Dedifferentiated amniotic fluid mesenchymal stem cell (primary cell): ENCODE measurements at regions not wholly inside any gene's neighbourhood (a gene's known extent, or its start where the extent isn't known, plus 50 kb on each side); places are given as distances from the start of the nearest gene placed in this dataset.
"Not testable (repeated sequence)": the region's sequence is repeated elsewhere in the genome, so short reads cannot be mapped to it uniquely, and the experiment has no call there.

ENCODE experiments used
- DNase-seq: peaks from one replicate; pipeline ENCODE4 v3.0.0-alpha.2; 2016; ENCODE audit errors: extremely low spot score

DNA sequence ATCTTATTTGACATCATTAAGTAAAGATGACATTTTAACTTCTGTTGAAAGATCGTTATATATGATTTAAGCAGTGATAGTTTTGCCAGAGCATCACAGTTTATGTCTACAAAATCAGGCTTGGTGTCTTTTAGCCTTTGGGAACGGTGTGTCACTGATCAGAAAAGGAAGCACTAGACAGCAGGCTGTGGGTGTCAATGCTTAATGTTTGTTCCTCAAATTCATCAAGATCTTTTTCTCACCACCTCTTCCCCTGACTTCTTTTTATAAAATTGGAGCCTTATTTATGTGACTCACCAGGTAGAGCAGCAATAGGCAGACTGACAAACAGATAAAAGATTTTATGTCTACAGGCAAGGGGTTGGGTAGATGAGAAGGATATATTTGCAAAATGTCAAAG is 1558.5 kb downstream of the EFNB2 start:
- DNase-seq, result no peak

DNA sequence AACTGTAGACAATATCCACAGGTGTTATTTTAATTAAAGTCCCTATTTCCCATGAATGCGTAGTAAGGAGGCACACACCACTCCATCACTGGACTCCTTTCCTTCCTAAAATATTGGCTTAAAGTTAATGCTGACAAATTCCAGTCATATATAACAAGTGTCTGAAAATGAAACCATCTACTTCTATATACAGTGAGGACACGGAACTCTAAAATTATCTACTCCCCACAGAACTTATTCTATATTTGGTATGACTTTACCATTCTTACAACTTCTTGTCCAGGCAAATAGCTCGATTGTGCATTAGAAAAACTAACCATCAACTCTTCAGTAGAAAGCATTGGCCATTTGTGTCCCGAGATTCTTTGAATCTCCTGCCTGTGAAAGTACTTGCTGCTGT is 1560.2 kb downstream of the EFNB2 start:
- DNase-seq, result no peak

DNA sequence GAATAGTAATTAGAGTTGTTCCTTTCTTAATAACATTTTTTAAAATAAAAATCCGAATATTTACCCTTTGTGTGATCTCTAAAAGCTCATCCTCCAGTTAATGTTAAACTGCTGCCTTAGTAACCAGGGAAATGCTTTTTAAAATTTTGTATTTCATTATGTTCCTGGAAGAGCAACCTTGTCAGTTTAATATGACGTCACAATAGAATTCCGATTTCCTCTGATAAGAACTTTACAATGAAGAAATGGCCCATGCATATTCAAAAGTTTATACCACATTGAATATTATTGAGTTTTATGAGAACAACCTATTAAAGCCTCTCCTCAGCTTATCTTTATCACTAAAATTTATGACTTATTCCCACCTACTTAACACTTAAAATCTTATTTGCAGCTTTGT is 1566.6 kb downstream of the EFNB2 start:
- no peak for DNase-seq

DNA sequence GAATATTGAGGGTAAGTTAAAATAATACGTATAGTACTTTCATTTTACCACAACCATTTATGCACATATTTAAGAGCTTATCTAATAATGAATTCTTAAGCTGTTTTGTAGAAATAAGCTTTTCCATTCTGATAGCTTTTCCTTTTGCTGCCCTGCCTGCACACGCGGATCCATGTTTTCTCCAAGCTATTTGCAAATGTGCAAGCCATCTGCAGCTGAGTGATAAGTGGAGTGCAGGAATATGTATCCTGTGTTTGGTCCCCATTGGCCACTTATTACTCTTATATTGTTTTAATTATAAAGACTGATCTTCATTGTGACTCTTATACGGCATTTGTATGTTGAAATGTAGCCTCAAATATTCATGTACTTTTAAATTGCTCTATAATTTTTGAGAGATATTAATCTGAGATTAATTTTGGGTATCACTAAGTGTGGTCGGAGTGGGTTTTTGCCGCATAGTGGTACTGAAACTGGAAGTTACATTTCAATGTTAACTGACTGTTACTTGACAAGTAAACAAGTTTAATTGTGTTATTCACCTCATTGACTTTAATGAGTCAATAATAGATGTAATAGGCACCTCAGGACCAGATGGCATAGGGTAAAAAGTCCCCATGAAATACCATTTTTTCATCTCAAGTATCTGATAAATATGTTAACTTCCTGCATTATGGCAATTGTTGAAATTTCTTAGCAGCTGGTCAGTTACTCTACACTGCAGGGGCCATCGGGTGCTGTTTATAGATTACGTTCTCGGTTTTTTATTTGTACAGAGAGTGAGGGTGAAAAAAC is 1567.4 kb downstream of the EFNB2 start:
- DNase-seq, result no peak

DNA sequence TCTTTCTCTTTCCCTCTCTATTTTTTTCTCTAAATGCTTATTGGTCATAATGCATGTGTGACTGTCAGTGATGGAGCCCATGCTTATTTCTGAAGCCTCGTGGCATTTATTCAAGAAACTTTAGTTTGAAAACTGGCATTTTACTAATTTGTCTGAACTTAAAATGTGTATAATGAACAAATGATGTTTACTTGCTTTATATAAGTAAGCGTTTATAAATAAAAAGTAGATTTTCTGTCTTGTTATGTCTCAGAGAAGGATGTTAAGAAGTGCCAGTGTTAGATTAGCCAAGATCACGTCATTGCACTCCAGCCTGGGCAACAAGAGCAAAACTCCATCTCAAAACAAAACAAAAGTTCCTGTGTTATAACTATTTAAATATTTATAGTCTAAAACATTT is 1568.1 kb downstream of the EFNB2 start:
- DNase-seq, result no peak

DNA sequence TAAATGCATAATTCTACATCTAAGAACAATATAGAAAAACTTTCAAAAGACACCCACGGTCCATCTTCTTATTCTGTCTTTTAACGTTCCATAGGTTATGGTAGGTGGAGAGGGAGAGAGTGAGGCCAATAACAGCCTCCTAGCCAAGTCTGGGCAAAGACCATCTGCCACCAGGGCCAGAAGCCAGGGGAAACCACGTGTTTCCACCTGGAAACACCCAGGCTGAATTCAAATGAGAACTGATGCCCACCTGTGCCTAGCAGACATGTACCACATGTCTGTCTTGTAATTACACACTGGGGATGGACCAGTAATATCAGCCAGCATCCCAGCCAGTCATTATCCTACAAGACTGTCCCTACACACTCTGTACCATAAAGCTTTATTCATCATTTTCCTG is 1573.1 kb downstream of the EFNB2 start:
- DNase-seq, result no peak

DNA sequence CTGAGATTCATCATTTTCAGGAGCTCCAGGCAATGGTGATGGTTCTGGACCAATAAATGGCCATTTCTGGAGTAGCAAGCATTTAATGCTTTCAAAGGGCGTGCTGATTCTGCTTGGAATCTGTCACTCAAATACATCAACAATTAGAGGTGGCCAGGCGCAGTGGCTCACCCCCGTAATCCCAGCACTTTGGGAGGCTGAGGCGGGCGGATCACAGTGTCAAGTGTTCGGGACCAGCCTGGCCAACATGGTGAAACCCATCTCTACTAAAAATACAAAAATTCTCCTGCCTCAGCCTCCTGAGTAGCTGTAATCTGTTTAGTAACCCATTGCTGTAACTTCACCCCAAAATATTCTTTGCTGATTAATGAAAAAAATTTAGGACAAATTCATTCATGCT is 1574.2 kb downstream of the EFNB2 start:
- no peak for DNase-seq

DNA sequence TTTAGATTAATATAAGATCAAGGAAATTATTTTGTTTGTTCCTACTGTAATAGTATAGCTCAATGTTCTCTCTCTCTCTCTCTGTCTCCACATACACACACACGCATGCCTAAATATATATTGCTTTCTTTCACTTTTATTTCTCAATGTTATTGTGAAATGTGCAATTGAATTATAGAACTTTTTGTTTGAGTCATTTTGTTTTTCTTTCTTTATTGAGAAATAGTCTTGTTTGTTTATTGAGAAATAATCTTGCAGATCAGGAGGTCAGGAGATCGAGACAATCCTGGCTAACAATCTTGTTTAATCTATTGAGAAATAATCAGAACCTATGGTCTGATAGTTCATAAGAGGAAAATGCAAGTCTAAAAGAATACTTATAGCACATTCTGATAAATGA is 1581.3 kb downstream of the EFNB2 start:
- DNase-seq, result peak; percentile 32

DNA sequence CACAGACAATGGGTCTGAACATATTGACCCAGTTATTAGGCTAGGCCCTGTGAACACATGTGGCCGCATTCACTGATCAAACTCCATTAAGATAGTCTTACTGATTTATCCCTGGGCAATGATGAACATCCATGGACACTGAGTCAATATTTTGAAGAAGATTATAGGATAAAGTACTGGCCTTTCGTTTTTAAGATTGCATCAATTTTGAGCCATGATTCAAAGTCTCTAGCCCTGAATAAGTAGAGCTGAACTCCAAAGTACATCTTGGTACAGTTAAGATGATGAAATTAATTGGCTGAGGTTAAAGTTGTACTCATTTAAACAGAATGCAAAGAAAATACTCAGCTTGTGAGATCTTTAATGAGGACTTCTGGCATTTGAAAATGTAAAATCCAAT is 1581.9 kb downstream of the EFNB2 start:
- DNase-seq, result peak; percentile 65

DNA sequence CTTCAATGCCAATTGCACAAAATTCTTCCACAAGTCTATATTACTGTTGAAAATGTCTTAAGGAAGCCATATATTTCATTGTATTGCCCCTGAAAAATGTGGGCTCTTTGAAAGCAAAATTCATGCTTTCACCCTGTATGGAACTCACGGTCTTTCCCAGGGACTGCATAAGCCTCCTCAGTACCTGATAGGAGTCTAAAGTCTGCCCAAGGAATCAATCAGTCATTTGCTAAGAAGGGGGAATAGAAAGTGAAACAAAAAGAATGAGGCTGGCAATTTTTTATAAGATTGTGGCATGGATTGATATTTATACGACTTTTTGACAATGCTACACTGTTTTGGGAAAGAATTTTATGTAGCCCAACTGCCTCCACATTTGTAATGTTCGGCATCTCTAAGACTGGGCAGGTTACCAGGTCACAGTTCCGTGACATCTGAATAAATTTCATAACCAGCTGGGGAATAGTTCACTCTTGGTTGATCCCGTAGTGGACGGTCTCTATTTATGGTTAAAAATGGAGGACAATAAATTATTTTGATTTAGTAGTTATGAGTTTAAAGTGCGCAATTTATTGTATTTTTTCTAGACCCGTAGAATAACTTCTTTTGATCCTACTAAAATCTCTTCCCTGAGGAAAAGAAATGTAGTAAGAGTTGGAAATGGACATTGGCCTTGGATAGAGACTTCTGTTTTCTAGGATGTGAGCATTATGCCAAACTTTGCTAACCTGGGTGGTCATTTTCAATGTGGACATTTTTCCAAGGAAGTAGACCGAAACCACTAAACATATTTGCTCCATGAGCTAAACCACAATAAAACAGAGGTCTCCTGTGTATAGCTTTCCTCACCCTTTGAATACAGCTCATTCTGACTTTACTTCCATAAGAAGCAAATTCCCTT is 1585.4 kb downstream of the EFNB2 start:
- no peak for DNase-seq

DNA sequence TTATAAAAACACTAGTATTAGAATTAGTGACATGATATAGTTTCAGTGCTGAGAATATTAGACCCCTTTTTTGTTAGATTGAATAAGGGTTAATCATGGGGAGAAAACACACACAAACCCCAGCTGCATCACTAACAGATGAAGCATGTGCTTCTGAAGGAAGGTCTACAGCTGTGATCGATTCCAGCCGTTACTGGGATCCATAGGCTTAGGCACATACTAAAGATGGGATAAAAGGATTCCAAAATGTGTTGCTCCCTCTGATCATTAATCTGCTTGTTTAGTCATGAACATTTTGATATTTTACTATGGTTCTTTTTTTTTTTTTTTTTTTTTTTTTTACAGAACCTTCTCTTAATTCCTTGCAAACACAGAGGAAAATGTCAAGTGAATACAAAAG is 1591.3 kb downstream of the EFNB2 start:
- no peak for DNase-seq

DNA sequence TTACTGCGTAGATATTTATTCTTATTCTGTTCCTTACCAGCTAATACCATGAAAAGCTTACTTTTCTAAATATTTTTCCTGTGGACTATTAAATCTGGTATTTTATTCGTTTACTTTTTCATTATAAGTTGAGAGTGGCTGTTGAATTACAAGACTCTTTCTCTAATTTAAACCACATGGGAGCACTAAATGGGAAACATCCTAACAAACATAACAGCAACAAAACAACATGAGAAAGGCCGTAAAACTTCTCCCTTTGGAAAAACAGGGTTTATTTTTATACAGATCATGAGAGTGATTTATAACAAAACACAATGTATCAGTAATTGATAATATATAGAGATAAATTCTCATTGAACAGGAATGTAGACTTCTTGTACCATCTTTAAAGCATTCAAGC is 1592.1 kb downstream of the EFNB2 start:
- no peak for DNase-seq

DNA sequence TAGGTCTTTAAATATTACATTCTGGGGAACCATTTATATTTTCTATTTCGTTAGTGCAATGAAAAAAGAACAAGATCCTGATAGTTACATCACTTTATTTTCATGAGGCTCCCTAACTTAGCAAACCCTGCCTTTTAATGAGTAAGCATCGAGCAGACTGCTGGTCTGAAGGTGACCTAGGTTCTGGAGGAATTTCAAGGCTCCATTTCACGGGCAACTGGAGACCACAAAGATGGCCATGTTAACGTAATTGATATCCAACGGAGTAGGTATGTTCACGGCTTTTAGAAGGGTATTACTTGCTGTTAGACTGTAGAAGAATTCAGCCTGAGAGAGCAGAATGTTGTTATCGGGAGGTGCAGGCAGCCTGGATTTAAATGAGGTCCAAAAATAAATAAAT is 1597.6 kb downstream of the EFNB2 start:
- no peak for DNase-seq

DNA sequence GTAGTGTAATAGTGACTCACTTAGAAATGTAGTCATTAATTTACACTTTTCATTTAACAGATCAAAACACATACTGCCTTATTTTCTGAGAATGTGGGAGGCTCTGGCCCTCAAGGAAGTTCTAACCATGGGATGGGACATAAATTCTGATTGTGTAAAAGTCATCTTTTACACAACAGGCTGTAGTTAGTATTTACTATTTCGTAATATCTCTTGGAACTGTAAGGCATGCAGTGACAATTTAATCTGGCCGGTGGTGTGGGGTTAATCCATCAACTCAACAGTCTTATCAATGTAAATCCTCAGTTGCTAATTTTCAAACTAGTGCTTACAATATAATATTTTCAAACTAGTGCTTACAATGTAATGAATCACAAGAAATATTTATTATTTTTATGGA is 1599.2 kb downstream of the EFNB2 start:
- DNase-seq, result no peak

DNA sequence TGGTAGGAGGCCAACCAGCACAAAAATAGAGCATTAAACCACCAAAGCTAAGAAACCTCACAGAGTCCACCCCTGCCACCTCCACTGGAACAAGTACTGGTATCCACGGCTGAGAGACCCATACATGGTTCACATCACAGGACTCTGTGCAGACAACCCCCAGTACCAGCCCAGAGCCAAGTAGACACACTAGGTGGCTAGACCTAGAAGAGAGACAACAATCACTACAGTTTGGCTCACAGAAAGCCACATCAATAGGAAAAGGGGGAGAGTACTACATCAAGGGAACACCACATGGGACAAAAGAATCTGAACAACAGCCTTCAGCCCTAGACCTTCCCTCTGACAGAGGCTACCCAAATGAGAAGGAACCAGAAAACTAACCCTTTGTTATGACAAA is 1614.9 kb downstream of the EFNB2 start:
- DNase-seq, result not testable (repeated sequence)

DNA sequence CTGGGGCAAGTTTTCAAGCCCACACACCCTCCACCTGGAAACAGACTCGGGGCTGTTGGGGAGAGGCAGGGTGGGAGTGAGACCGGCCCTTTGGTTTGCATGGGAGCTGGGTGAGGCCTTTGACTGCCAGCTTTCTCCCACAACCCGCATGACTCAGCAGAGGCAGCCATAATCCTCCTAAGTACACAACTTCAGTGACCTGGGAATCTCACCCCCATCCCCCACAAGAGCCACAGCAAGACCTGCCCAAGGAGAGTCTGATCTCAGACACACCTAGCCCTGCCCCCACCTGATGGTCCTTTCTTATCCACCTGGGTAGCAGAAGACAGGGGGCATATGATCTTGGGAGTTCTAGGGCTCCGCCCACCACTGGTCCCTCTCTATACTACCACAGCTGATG is 1615.4 kb downstream of the EFNB2 start:
- no peak for DNase-seq

DNA sequence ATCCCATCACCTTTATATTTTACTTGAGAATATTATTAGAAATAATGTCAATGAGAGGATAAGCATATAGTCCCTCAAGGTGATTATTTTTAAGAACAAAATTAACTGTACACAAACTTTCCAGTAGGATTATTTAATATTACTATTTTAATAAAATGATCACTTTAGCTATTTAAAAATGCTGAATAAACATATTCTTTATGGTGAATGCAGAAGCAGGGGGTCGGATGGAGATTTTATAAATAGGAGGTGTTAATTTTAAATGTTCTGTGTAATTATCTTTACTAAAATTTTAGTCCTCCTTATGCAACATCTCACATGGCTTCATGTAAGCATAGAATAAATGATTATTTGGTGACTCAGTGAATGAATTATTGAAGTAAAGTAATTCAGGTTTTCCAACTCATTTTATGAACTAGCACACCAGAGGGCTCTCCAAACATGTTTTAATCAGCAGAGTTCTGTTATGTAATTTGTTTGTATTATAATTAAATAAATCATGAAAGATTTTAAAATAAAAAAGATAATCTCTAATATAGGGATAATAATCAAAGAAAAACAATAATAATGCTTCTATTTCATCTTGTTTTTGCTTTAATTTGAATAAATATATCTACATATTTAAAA is 1635.2 kb downstream of the EFNB2 start:
- no peak for DNase-seq

DNA sequence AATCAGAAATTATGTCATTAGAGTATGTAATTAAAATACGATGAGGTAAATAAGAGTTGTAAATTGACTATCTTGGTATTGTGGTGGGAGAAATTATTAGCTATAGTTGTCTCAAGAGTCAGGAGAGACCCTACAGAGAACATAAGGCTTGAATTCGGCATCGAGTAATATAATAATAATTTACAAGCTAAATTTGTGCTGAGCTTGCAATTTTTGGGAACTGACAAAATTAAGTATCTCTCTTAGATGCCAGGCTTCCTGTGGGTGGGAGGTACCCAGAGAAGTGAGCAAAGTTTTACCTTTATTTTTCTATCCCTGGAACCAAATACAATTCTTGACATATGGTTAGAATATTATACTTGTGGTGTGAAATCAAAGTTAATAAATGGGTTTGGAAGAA is 1637.0 kb downstream of the EFNB2 start:
- no peak for DNase-seq

DNA sequence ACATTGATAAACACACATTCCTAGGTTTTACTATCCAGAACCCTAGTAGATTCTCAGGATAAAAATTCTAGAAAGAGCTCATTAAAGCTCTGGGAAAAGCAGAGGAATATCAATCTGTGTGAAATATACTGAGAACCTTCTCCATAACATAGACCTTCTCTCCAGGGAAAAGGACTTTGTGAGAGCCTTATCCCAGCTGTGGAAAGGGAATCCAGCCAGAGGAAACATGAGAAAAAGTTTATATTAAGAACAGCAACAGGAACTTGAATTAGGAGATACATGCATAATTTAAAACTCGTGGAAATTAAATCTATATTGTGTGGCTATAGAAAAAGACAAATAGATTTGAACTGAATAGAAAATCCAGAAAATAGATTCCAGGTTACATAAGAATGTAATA is 1639.9 kb downstream of the EFNB2 start:
- DNase-seq, result no peak

DNA sequence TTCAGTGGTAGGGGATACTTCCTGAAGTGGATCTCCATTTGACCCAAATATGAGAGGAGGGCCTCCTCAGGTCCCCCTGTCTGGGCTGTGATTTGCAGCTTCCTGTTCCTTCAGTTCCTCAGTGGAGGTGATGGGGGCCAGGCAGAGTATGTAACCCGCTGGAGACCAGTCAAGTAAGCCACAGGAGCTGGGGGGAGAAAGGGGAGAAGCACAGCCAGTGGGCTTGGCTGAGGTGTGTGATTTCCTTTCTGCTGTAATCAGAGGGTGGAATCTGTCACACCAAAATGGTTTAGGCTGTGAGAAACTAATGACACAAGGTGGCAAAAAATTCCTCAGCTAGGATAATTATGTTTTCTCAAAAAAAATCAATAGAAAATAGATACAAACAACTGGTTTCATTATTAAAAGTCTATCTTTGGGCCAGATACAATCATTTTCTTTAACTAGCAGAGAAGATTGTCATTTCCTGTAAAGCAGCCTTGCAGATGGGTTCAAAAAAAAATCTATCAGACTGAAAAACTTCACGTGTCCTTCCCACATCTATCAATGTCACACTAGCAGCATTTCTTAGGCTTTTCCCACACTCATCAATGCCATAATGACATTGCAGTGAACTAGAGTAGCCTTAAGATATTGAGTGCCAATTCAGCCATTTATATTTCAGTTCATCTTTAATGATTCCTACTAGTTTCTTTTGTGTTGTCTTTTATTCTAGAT is 1660.3 kb downstream of the EFNB2 start:
- no peak for DNase-seq

DNA sequence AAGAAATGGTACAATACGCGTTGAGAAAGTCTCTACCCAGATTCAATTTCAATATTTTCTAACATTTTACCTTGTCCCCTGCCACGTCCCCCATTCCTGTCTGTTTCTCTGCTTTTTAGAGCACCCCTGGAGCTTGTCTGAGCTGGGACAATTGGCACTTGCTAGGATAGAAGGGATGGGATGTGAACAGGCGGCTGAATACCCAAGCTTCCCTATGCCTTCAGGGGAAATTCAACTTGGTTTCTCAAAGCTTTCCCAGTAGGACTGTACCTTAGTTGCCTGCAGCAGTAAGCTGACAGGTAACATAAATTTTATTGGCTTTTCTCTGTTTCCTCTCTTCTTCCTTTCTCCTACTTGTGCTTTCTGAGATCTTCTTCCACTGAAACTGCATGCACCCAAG is 1663.3 kb downstream of the EFNB2 start:
- DNase-seq, result no peak

DNA sequence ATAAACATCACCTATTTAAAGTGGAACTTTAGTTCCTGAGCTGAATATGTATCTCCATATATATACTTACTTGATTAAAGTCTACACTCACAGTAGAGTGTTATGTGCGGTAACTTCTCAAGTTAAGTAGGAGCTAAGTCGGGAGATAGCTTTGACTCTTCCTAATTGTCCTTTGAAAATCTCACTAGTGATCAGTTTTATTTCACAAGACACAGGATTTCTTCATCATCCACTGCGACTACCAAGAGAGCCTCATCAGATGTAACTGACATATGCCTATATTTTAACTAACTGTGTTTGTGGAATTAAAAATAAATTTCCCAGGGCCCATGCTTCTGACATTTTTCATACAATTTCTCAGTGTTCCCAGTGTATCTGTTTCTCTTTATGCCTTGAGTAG is 1664.0 kb downstream of the EFNB2 start:
- no peak for DNase-seq
